UCSD-AML1 (cell line): ENCODE measurements at regions not wholly inside any gene's neighbourhood (a gene's known extent, or its start where the extent isn't known, plus 50 kb on each side); places are given as distances from the start of the nearest gene placed in this dataset.
"Not testable (repeated sequence)": the region's sequence is repeated elsewhere in the genome, so short reads cannot be mapped to it uniquely, and the experiment has no call there.

Source experiments
- DNase-seq: peaks from one replicate; lab custom pipeline; 2025; ENCODE audit not compliant: unreplicated experiment; lab: John Stamatoyannopoulos, UW

- no peak for DNase-seq
Measured at GRCh38 chr1:21385022-21385421, 54.9 kb upstream of the NBPF3 start.

- DNase-seq: no peak
Measured at GRCh38 chr1:21384620-21385019, 55.3 kb upstream of the NBPF3 start.

- DNase-seq: no peak
Measured at GRCh38 chr1:21383785-21384401, 56.0 kb upstream of the NBPF3 start.

GRCh38 chr1:21381354-21381753, 58.6 kb upstream of the NBPF3 start:
- no peak for DNase-seq

- not testable (repeated sequence) for DNase-seq
Measured at GRCh38 chr1:21380147-21380546, 59.8 kb upstream of the NBPF3 start.

- no peak for DNase-seq
Measured at GRCh38 chr1:21379571-21379970, 60.4 kb upstream of the NBPF3 start.

- DNase-seq: no peak
Measured at GRCh38 chr1:21378705-21379494, 61.0 kb upstream of the NBPF3 start.

GRCh38 chr1:21372383-21372782, 67.6 kb upstream of the NBPF3 start:
- no peak for DNase-seq

GRCh38 chr1:21369905-21370304, 70.0 kb upstream of the NBPF3 start:
- no peak for DNase-seq

GRCh38 chr1:21368515-21369289, 71.2 kb upstream of the NBPF3 start:
- DNase-seq: peak; percentile 68

GRCh38 chr1:21367973-21368514, 71.9 kb upstream of the NBPF3 start:
- not testable (repeated sequence) for DNase-seq

- DNase-seq: no peak
Measured at GRCh38 chr1:21366288-21366687, 73.6 kb upstream of the NBPF3 start.

GRCh38 chr1:21365036-21365435, 74.8 kb upstream of the ECE1 start:
- no peak for DNase-seq

GRCh38 chr1:21362096-21362495, 71.8 kb upstream of the ECE1 start:
- no peak for DNase-seq

- DNase-seq: no peak
Measured at GRCh38 chr1:21361506-21361905, 71.2 kb upstream of the ECE1 start.

- no peak for DNase-seq
Measured at GRCh38 chr1:21357161-21357560, 66.9 kb upstream of the ECE1 start.

GRCh38 chr1:21355956-21356355, 65.7 kb upstream of the ECE1 start:
- no peak for DNase-seq

- DNase-seq: no peak
Measured at GRCh38 chr1:21352586-21352985, 62.3 kb upstream of the ECE1 start.

- DNase-seq: no peak
Measured at GRCh38 chr1:21351901-21352300, 61.6 kb upstream of the ECE1 start.

- no peak for DNase-seq
Measured at GRCh38 chr1:21350202-21350885, 60.1 kb upstream of the ECE1 start.

GRCh38 chr1:21349693-21350092, 59.4 kb upstream of the ECE1 start:
- no peak for DNase-seq
